ENCODE measurements at regions not wholly inside any gene's neighbourhood (a gene's known extent, or its start where the extent isn't known, plus 50 kb on each side); places are given as distances from the start of the nearest gene placed in this dataset.
"Not testable (repeated sequence)": the region's sequence is repeated elsewhere in the genome, so short reads cannot be mapped to it uniquely, and the experiment has no call there.

GRCh38 chr5:116795189-116795588 lies 220.6 kb upstream of the SEMA6A start:
- no peak for DNase-seq (ENCODE audit: low read depth in 2 of 2)

GRCh38 chr5:116789522-116789921 lies 214.9 kb upstream of the SEMA6A start:
- no peak for DNase-seq (ENCODE audit: low read depth in 2 of 2)

- no peak for DNase-seq (ENCODE audit: low read depth in 2 of 2)
Observed at GRCh38 chr5:116788851-116789403, 214.3 kb upstream of the SEMA6A start.

GRCh38 chr5:116787570-116787969 lies 212.9 kb upstream of the SEMA6A start:
- no peak for DNase-seq (ENCODE audit: low read depth in 2 of 2)

- no peak for DNase-seq (ENCODE audit: low read depth in 2 of 2)
Observed at GRCh38 chr5:116785106-116785505, 210.5 kb upstream of the SEMA6A start.

GRCh38 chr5:116779846-116780245 lies 205.2 kb upstream of the SEMA6A start:
- no peak for DNase-seq (ENCODE audit: low read depth in 2 of 2)

GRCh38 chr5:116778651-116779280 lies 204.1 kb upstream of the SEMA6A start:
- DNase-seq (ENCODE audit: low read depth in 2 of 2), result no peak

GRCh38 chr5:116778032-116778431 lies 203.4 kb upstream of the SEMA6A start:
- no peak for DNase-seq (ENCODE audit: low read depth in 2 of 2)

GRCh38 chr5:116773926-116774325 lies 199.3 kb upstream of the SEMA6A start:
- no peak for DNase-seq (ENCODE audit: low read depth in 2 of 2)

GRCh38 chr5:116772806-116773205 lies 198.2 kb upstream of the SEMA6A start:
- no peak for DNase-seq (ENCODE audit: low read depth in 2 of 2)

GRCh38 chr5:116772152-116772501 lies 197.5 kb upstream of the SEMA6A start:
- no peak for DNase-seq (ENCODE audit: low read depth in 2 of 2)

- DNase-seq (ENCODE audit: low read depth in 2 of 2), result no peak
Observed at GRCh38 chr5:116771466-116772151, 197.0 kb upstream of the SEMA6A start.

GRCh38 chr5:116769953-116770352 lies 195.3 kb upstream of the SEMA6A start:
- not testable (repeated sequence) for DNase-seq (ENCODE audit: low read depth in 2 of 2)

- DNase-seq (ENCODE audit: low read depth in 2 of 2), result no peak
Observed at GRCh38 chr5:116769470-116769869, 194.8 kb upstream of the SEMA6A start.

GRCh38 chr5:116766470-116766947 lies 191.9 kb upstream of the SEMA6A start:
- DNase-seq (ENCODE audit: low read depth in 2 of 2), result no peak

GRCh38 chr5:116765441-116765840 lies 190.8 kb upstream of the SEMA6A start:
- DNase-seq (ENCODE audit: low read depth in 2 of 2), result no peak

- DNase-seq (ENCODE audit: low read depth in 2 of 2), result no peak
Observed at GRCh38 chr5:116764941-116765340, 190.3 kb upstream of the SEMA6A start.

GRCh38 chr5:116763987-116764866 lies 189.6 kb upstream of the SEMA6A start:
- no peak for DNase-seq (ENCODE audit: low read depth in 2 of 2)

- no peak for DNase-seq (ENCODE audit: low read depth in 2 of 2)
Observed at GRCh38 chr5:116759860-116760640, 185.4 kb upstream of the SEMA6A start.

- no peak for DNase-seq (ENCODE audit: low read depth in 2 of 2)
Observed at GRCh38 chr5:116757326-116757725, 182.7 kb upstream of the SEMA6A start.

- no peak for DNase-seq (ENCODE audit: low read depth in 2 of 2)
Observed at GRCh38 chr5:116756531-116756930, 181.9 kb upstream of the SEMA6A start.

All from stimulated activated CD8-positive, alpha-beta memory T cell treated with anti-CD3 and anti-CD28 coated beads, Interleukin-7, amount 100 ng/mL, for 4 hours (primary cell).